Stimulated activated CD4-positive, alpha-beta T cell treated with anti-CD3 and anti-CD28 coated beads, Interleukin-1b, Interleukin-23, amount 100 ng/mL, for 1 hour (primary cell): ENCODE measurements at regions not wholly inside any gene's neighbourhood (a gene's known extent, or its start where the extent isn't known, plus 50 kb on each side); places are given as distances from the start of the nearest gene placed in this dataset.

ENCODE experiments used
- DNase-seq, 2 donors: peaks; one replicate each; pipeline ENCODE4 v3.0.0-alpha.2; 2020; ENCODE audit warnings: low read depth in 2 of 2

- no peak for DNase-seq
These were observed 57.0 kb downstream of the PHLDA1 start for GRCh38 chr12:75974323-75975187.

GRCh38 chr12:75971253-75971652 is 60.3 kb downstream of the PHLDA1 start:
- no peak for DNase-seq

- no peak for DNase-seq
These were observed 61.3 kb downstream of the PHLDA1 start for GRCh38 chr12:75970310-75970709.

GRCh38 chr12:75969768-75970167 is 61.8 kb downstream of the PHLDA1 start:
- DNase-seq: no peak

- DNase-seq: no peak
These were observed 65.9 kb downstream of the PHLDA1 start for GRCh38 chr12:75965661-75966060.

GRCh38 chr12:75964150-75964549 is 67.4 kb downstream of the PHLDA1 start:
- no peak for DNase-seq

GRCh38 chr12:75961878-75962277 is 69.7 kb downstream of the PHLDA1 start:
- DNase-seq: no peak

- no peak for DNase-seq
These were observed 70.5 kb downstream of the PHLDA1 start for GRCh38 chr12:75960954-75961661.

GRCh38 chr12:75960086-75960910 is 71.3 kb downstream of the PHLDA1 start:
- DNase-seq: no peak

GRCh38 chr12:75959506-75959905 is 72.1 kb downstream of the PHLDA1 start:
- DNase-seq: no peak

- DNase-seq: no peak
These were observed 72.5 kb downstream of the PHLDA1 start for GRCh38 chr12:75959060-75959459.

GRCh38 chr12:75955251-75955650 is 76.3 kb downstream of the PHLDA1 start:
- no peak for DNase-seq

GRCh38 chr12:75954749-75955148 is 76.8 kb downstream of the PHLDA1 start:
- no peak for DNase-seq

- no peak for DNase-seq
These were observed 77.5 kb downstream of the PHLDA1 start for GRCh38 chr12:75954041-75954440.

- DNase-seq: no peak
These were observed 78.2 kb downstream of the PHLDA1 start for GRCh38 chr12:75953312-75953906.

- DNase-seq: no peak
These were observed 79.9 kb downstream of the PHLDA1 start for GRCh38 chr12:75951399-75952278.

GRCh38 chr12:75947156-75947723 is 84.3 kb downstream of the PHLDA1 start:
- no peak for DNase-seq

GRCh38 chr12:75945581-75945980 is 86.0 kb downstream of the PHLDA1 start:
- DNase-seq: no peak

- DNase-seq: no peak
These were observed 86.6 kb downstream of the PHLDA1 start for GRCh38 chr12:75944905-75945432.
